ENCODE measurements at regions not wholly inside any gene's neighbourhood (a gene's known extent, or its start where the extent isn't known, plus 50 kb on each side); places are given as distances from the start of the nearest gene placed in this dataset.

- H3K4me3 ChIP-seq: no peak overlapping the region
- DNase-seq (no peak), ATAC-seq (no peak)
- no peaks in the 10 kb centered on the region for H3K27me3 ChIP-seq (ENCODE audit: low read depth)
- no peaks in the 10 kb centered on the region for H3K36me3 ChIP-seq
- H3K4me1 ChIP-seq: no peaks in the 10 kb centered on the region
- no peak overlapping the region for H3K27ac ChIP-seq
- intact Hi-C loops (cut with DNase I): no loop called here
- no peaks in the 10 kb centered on the region for H3K9me3 ChIP-seq
- TF ChIP-seq CTCF (IDR thresholded peaks at IDR 0.05): no peak
These were observed 280.8 kb downstream of the ETV1 start for GRCh38 chr7:13708670-13709069.

- ATAC-seq: no peak
- H3K36me3 ChIP-seq: no peaks in the 10 kb centered on the region
- H3K27me3 ChIP-seq (ENCODE audit: low read depth): no peaks in the 10 kb centered on the region
- intact Hi-C loops (cut with DNase I): no loop called here
- H3K27ac ChIP-seq: no peak overlapping the region
- no peak overlapping the region for H3K4me3 ChIP-seq
- no peaks in the 10 kb centered on the region for H3K4me1 ChIP-seq
- no peak for DNase-seq
- no peak for TF ChIP-seq CTCF (IDR thresholded peaks at IDR 0.05)
- H3K9me3 ChIP-seq: peaks cover 3% of the 10 kb centered on the region
These were observed 276.4 kb downstream of the ETV1 start for GRCh38 chr7:13713092-13713491.

GRCh38 chr7:13715534-13715933, 273.9 kb downstream of the ETV1 start:
- Histone ChIP-seq H3K27me3 (ENCODE audit: low read depth) (no peaks in the 10 kb centered on the region), H3K36me3 (no peaks in the 10 kb centered on the region), H3K9me3 (peaks cover 3% of the 10 kb centered on the region), H3K27ac (no peak overlapping the region), H3K4me1 (no peaks in the 10 kb centered on the region), H3K4me3 (no peak overlapping the region)
- intact Hi-C loops (cut with DNase I): no loop called here
- ATAC-seq (no peak), DNase-seq (no peak)
- no peak for TF ChIP-seq CTCF (IDR thresholded peaks at IDR 0.05)

- peaks cover 3% of the 10 kb centered on the region for H3K9me3 ChIP-seq
- intact Hi-C loops (cut with DNase I): no loop called here
- no peak overlapping the region for H3K4me3 ChIP-seq
- ATAC-seq (no peak), DNase-seq (no peak)
- no peaks in the 10 kb centered on the region for H3K4me1 ChIP-seq
- H3K36me3 ChIP-seq: no peaks in the 10 kb centered on the region
- no peak for TF ChIP-seq CTCF (IDR thresholded peaks at IDR 0.05)
- no peak overlapping the region for H3K27ac ChIP-seq
- H3K27me3 ChIP-seq (ENCODE audit: low read depth): no peaks in the 10 kb centered on the region
These were observed 272.4 kb downstream of the ETV1 start for GRCh38 chr7:13717031-13717430.

- DNase-seq (no peak), ATAC-seq (no peak)
- intact Hi-C loops (cut with DNase I): no loop called here
- no peak for TF ChIP-seq CTCF (IDR thresholded peaks at IDR 0.05)
- Histone ChIP-seq H3K36me3 (no peaks in the 10 kb centered on the region), H3K27me3 (ENCODE audit: low read depth) (no peaks in the 10 kb centered on the region), H3K4me3 (no peak overlapping the region), H3K27ac (no peak overlapping the region), H3K9me3 (no peaks in the 10 kb centered on the region), H3K4me1 (no peaks in the 10 kb centered on the region)
These were observed 265.1 kb downstream of the ETV1 start for GRCh38 chr7:13724191-13724976.

Measured in lower lobe of right lung (tissue), 2 donors.